Thyroid gland (tissue), 4 donors: ENCODE measurements at regions not wholly inside any gene's neighbourhood (a gene's known extent, or its start where the extent isn't known, plus 50 kb on each side); places are given as distances from the start of the nearest gene placed in this dataset.

Source experiments
- POLR2A ChIP-seq, 2 donors: fragments of 450-650 bp; IDR thresholded peaks; one replicate each; pipeline ENCODE4 v1.6.1; 2017; ENCODE audit warnings: antibody characterized with exemption in 2 of 2, mild to moderate bottlenecking in 2 of 2, moderate library complexity in 1 of 2
- TF ChIP-seq, protein P1 (sequence below), 6 experiments: fragments of 200-600 bp in 3 of 6; fragments of 450-650 bp in 3 of 6; sonication (generic) in 3 of 6; IDR thresholded peaks; one replicate each; pipeline ENCODE4 v1.5.1; 2016 to 2019; ENCODE audit warnings: antibody characterized with exemption in 6 of 6, mild to moderate bottlenecking in 2 of 6, inconsistent platforms in 1 of 6, moderate library complexity in 1 of 6

DNA sequence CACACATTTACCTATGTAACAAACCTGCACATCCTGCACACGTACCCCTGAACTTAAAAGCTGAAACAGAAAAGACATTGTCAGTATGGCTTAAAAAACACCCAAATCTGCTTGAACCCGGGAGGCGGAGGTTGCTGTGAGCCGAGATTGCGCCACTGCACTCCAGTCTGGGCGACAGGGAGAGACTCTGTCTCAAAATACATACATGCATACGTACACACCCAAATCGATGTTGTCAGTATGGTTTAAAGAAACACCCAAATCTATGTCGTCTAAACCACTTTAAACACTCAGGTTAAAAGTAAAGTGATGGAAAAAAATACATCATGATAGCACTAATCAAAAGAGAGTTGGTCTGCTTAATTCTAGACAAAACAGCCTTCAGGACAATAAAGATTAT is 257.5 kb downstream of the RPRM start:
- TF ChIP-seq, protein P1, sequence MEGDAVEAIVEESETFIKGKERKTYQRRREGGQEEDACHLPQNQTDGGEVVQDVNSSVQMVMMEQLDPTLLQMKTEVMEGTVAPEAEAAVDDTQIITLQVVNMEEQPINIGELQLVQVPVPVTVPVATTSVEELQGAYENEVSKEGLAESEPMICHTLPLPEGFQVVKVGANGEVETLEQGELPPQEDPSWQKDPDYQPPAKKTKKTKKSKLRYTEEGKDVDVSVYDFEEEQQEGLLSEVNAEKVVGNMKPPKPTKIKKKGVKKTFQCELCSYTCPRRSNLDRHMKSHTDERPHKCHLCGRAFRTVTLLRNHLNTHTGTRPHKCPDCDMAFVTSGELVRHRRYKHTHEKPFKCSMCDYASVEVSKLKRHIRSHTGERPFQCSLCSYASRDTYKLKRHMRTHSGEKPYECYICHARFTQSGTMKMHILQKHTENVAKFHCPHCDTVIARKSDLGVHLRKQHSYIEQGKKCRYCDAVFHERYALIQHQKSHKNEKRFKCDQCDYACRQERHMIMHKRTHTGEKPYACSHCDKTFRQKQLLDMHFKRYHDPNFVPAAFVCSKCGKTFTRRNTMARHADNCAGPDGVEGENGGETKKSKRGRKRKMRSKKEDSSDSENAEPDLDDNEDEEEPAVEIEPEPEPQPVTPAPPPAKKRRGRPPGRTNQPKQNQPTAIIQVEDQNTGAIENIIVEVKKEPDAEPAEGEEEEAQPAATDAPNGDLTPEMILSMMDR (IDR thresholded peaks at IDR 0.05), result no peak
- no peak for TF ChIP-seq POLR2A (IDR thresholded peaks at IDR 0.05)
